Endothelial cell of umbilical vein (primary cell): ENCODE measurements at regions not wholly inside any gene's neighbourhood (a gene's known extent, or its start where the extent isn't known, plus 50 kb on each side); places are given as distances from the start of the nearest gene placed in this dataset.

ENCODE experiments used
- EZH2 ChIP-seq: IDR thresholded peaks from 2 replicates; pipeline ENCODE4 v1.6.1; 2012; ENCODE audit warnings: borderline replicate concordance, low read depth, mild to moderate bottlenecking, moderate library complexity, low read length, inconsistent platforms; ENCODE audit not compliant: severe bottlenecking
- FOS ChIP-seq: IDR thresholded peaks from 2 replicates; pipeline ENCODE4 v1.6.1; 2011; ENCODE audit warnings: mild to moderate bottlenecking, low read length, moderate library complexity, borderline replicate concordance; ENCODE audit not compliant: insufficient read depth
- GATA2 ChIP-seq: IDR thresholded peaks from 2 replicates; pipeline ENCODE4 v1.7.0; 2011; ENCODE audit warnings: low read depth, mild to moderate bottlenecking, moderate library complexity, mixed read lengths, low read length; ENCODE audit not compliant: insufficient read length, insufficient read depth
- MYC ChIP-seq: IDR thresholded peaks from one replicate; pipeline ENCODE4 v1.6.1; 2011; ENCODE audit warnings: mild to moderate bottlenecking, low read depth, low read length
- POLR2A ChIP-seq: IDR thresholded peaks from 2 replicates; pipeline ENCODE4 v1.6.1; 2012; ENCODE audit warnings: low read depth, mild to moderate bottlenecking, control low read depth, low read length
- POLR2AphosphoS5 ChIP-seq: IDR thresholded peaks from 2 replicates; pipeline ENCODE4 v1.6.1; 2012; ENCODE audit warnings: low read depth, mild to moderate bottlenecking, control low read depth, low read length, moderate library complexity; ENCODE audit not compliant: insufficient read depth
- TF ChIP-seq, protein P1 (sequence below), 2 donors: IDR thresholded peaks; 1 replicate in 1 of 2; 2 replicates in 1 of 2; pipeline ENCODE4 v1.5.1; 2011; ENCODE audit warnings: low read length in 2 of 2, mild to moderate bottlenecking in 2 of 2, moderate library complexity in 2 of 2, control low read depth in 1 of 2, inconsistent platforms in 1 of 2, low read depth in 1 of 2; ENCODE audit not compliant: insufficient read depth in 1 of 2; ENCODE audit errors: extremely low read depth in 1 of 2
- TF ChIP-seq, protein P2 (sequence below): IDR thresholded peaks from 2 replicates; pipeline ENCODE4 v1.6.1; 2011; ENCODE audit not compliant: insufficient read depth, insufficient read length

DNA sequence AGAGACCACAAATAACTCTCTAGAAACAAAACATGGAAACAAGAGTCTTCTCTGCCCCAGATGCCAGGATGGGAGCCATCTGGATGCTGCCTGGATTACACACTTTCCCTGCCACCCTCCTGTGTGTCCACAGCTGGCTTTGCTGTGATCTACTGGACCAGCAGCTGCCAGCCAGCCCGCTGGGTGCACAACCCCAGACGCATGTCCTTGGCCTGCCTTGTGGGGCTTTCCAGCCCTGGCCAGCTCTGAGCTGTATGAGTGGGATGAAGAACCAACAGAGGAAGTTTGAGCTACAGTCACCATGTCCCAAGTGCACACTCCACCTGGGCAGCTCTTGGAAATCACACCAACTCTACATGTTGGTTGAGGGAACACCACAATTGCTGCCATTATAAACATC lies 57.0 kb upstream of the TNRC6C start:
- TF ChIP-seq, protein P1, sequence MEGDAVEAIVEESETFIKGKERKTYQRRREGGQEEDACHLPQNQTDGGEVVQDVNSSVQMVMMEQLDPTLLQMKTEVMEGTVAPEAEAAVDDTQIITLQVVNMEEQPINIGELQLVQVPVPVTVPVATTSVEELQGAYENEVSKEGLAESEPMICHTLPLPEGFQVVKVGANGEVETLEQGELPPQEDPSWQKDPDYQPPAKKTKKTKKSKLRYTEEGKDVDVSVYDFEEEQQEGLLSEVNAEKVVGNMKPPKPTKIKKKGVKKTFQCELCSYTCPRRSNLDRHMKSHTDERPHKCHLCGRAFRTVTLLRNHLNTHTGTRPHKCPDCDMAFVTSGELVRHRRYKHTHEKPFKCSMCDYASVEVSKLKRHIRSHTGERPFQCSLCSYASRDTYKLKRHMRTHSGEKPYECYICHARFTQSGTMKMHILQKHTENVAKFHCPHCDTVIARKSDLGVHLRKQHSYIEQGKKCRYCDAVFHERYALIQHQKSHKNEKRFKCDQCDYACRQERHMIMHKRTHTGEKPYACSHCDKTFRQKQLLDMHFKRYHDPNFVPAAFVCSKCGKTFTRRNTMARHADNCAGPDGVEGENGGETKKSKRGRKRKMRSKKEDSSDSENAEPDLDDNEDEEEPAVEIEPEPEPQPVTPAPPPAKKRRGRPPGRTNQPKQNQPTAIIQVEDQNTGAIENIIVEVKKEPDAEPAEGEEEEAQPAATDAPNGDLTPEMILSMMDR (IDR thresholded peaks at IDR 0.05; ENCODE audit: extremely low read depth in 1 of 2, insufficient read depth in 1 of 2, low read depth in 1 of 2, low read length in 2 of 2) = no peak
- TF ChIP-seq FOS (no peak), MYC (no peak), POLR2A (no peak), EZH2 (no peak), GATA2 (no peak), POLR2AphosphoS5 (no peak)
- TF ChIP-seq, protein P2, sequence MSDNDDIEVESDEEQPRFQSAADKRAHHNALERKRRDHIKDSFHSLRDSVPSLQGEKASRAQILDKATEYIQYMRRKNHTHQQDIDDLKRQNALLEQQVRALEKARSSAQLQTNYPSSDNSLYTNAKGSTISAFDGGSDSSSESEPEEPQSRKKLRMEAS = no peak
